Effector memory CD8-positive, alpha-beta T cell (primary cell): ENCODE measurements at regions not wholly inside any gene's neighbourhood (a gene's known extent, or its start where the extent isn't known, plus 50 kb on each side); places are given as distances from the start of the nearest gene placed in this dataset.
"Not testable (repeated sequence)": the region's sequence is repeated elsewhere in the genome, so short reads cannot be mapped to it uniquely, and the experiment has no call there.

Source experiments
- ATAC-seq: fragments of 150-1000 bp; cut with Tn5 transposase; replicated peaks from 2 replicates; pipeline ENCODE4 v1.10.0; 2021; ENCODE audit warnings: mild to moderate bottlenecking, moderate library complexity
- DNase-seq, 3 experiments: peaks; one replicate each; pipeline ENCODE4 v3.0.0; 2021
- H3K27ac Mint-ChIP-seq, 2 donors: one replicate each; pipeline ENCODE4 v1.8.0; 2022; ENCODE audit warnings: mild to moderate bottlenecking in 2 of 2, mixed read lengths in 2 of 2, moderate library complexity in 2 of 2
- H3K27me3 Mint-ChIP-seq, 2 donors: one replicate each; pipeline ENCODE4 v1.8.0; 2022; ENCODE audit warnings: mixed read lengths in 2 of 2
- H3K36me3 Mint-ChIP-seq: one replicate; pipeline ENCODE4 v1.8.0; 2022; ENCODE audit warnings: mild to moderate bottlenecking, moderate library complexity, mixed read lengths; ENCODE audit not compliant: insufficient read depth
- H3K4me1 Mint-ChIP-seq, 2 donors: one replicate each; pipeline ENCODE4 v1.8.0; 2022; ENCODE audit warnings: low read depth in 2 of 2, mixed read lengths in 2 of 2
- H3K4me3 Mint-ChIP-seq, 2 donors: one replicate each; pipeline ENCODE4 v1.8.0; 2022; ENCODE audit warnings: mild to moderate bottlenecking in 2 of 2, mixed read lengths in 2 of 2, moderate library complexity in 2 of 2
- H3K9me3 Mint-ChIP-seq, 2 donors: one replicate each; pipeline ENCODE4 v1.8.0; 2022; ENCODE audit warnings: mixed read lengths in 2 of 2

DNA sequence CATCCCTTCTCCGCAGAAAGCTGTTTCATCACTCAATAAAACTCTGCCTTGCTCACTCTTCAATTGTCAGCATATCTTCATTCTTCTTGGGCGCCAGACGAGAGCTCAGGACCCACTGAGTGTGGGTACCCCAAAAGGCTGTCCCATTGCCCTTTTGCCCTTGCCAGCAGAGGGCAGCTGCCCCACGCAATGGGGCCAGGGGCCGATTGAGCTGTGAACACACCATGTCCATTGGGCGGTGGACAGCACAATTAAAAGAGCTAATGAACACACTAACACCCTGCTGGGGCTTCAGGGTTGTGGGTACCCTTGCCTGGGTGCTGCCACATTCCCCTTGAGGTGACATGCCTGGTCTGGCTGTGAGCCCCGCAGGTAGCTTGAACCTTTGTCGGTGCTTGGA, 487.2 kb upstream of the NUDT12 start:
- no peaks in the 10 kb centered on the region for H3K4me1 Mint-ChIP-seq
- H3K27ac Mint-ChIP-seq, result no peak overlapping the region
- no peak overlapping the region for H3K4me3 Mint-ChIP-seq
- H3K9me3 Mint-ChIP-seq, result peaks cover 0 to 6% of the 10 kb centered on the region in 2 donors
- no peaks in the 10 kb centered on the region for H3K27me3 Mint-ChIP-seq
- no peaks in the 10 kb centered on the region for H3K36me3 Mint-ChIP-seq
- no peak for ATAC-seq
- DNase-seq, result no peak

- no peak overlapping the region for H3K27ac Mint-ChIP-seq
- H3K4me1 Mint-ChIP-seq, result no peaks in the 10 kb centered on the region
- H3K27me3 Mint-ChIP-seq, result no peaks in the 10 kb centered on the region
- H3K36me3 Mint-ChIP-seq, result no peaks in the 10 kb centered on the region
- no peak overlapping the region for H3K4me3 Mint-ChIP-seq
- ATAC-seq (no peak), DNase-seq (no peak)
- peaks cover 0 to 9% of the 10 kb centered on the region in 2 donors for H3K9me3 Mint-ChIP-seq
Observed at GRCh38 chr5:104048231-104048630, 485.6 kb upstream of the NUDT12 start.

DNA sequence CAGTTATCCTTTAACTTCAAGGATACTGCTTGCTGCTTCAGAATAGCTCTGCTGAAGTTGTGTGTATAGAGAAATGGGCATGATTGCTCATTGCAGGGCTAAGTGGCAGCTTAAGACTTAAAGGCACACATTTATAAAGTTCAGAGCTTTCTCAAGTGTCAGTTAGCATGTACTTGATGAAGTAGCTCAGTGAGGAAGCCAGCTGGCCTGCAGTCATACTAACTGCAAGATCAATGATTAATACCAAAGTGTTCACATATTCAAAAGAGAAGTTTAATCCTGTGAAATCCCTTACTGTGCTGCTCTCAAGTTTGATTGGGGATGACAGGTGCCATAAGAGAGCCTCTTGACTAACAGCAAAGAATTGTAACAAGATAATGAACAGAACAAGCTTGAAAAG, 483.4 kb upstream of the NUDT12 start:
- Mint-ChIP-seq H3K36me3 (no peaks in the 10 kb centered on the region), H3K27me3 (no peaks in the 10 kb centered on the region), H3K9me3 (peaks cover 7 to 15% of the 10 kb centered on the region in 2 donors), H3K27ac (no peak overlapping the region), H3K4me1 (no peaks in the 10 kb centered on the region), H3K4me3 (no peak overlapping the region)
- no peak for ATAC-seq
- no peak for DNase-seq

DNA sequence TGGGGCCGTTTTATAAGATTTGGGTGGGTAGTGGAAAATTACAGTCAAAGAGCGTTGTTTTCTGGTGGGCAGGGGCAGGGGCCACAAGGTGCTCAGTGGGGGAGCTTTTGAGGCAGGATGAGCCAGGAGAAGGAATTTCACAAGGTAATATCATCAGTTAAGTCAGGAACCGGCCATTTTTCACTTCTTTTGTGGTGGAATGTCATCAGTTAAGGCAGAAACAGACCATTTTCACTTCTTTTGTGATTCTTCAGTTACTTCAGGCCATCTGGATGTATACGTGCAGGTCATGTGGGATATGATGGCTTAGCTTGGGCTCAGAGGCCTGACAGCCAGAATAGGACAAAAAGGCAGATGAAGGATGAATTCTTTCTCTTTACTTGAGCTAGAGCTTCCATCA, 477.3 kb upstream of the NUDT12 start:
- not testable (repeated sequence) for DNase-seq, ATAC-seq, H3K36me3 Mint-ChIP-seq, H3K27ac Mint-ChIP-seq, H3K27me3 Mint-ChIP-seq, H3K4me3 Mint-ChIP-seq, H3K4me1 Mint-ChIP-seq
- peaks cover 8 to 19% of the 10 kb centered on the region in 2 donors for H3K9me3 Mint-ChIP-seq

DNA sequence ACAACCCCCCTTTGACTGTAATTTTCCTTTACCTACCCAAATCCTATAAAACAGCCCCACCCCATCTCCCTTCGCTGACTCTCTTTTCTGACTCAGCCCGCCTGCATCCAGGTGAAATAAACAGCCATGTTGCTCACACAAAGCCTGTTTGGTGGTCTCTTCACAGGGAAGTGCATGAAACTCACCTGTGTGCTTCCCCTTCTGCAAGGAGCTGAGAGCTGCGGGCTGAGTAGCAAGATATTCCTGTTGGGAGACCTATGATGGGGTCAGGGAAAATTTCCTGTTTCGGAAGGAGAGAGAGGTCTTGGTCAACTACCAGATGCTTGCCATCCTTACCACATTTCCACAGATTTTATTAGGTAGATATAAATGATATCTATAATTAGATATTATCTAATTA, 474.5 kb upstream of the NUDT12 start:
- DNase-seq, H3K4me1 Mint-ChIP-seq, H3K27ac Mint-ChIP-seq, H3K36me3 Mint-ChIP-seq, H3K4me3 Mint-ChIP-seq, H3K27me3 Mint-ChIP-seq, ATAC-seq: not testable (repeated sequence)
- peaks cover 14 to 25% of the 10 kb centered on the region in 2 donors for H3K9me3 Mint-ChIP-seq

GRCh38 chr5:104033186-104033585, 470.6 kb upstream of the NUDT12 start:
- H3K4me1 Mint-ChIP-seq, DNase-seq, ATAC-seq, H3K27ac Mint-ChIP-seq, H3K27me3 Mint-ChIP-seq, H3K36me3 Mint-ChIP-seq, H3K4me3 Mint-ChIP-seq: not testable (repeated sequence)
- peaks cover 10 to 14% of the 10 kb centered on the region in 2 donors for H3K9me3 Mint-ChIP-seq

DNA sequence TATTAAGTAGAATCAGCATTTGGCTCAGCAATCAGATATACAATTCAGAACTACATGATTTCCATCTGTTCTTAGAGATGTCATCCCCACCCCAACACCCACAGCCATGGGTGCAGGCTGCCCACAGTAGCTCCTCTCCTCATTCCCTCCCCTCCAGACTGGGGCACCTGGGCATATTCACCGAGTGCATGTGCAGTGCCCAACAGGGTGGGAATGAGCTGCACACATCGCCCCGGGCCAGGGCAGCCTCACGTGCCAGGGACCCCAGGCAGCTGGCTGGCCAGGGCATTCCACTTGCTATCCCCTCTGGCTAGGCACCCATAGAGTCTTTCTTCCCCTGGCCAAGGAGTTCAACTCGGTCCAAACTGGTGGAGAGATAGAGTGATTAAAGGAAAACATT, 461.9 kb upstream of the NUDT12 start:
- H3K4me1 Mint-ChIP-seq, result no peaks in the 10 kb centered on the region
- H3K27me3 Mint-ChIP-seq, result no peaks in the 10 kb centered on the region
- ATAC-seq, result no peak
- DNase-seq, result no peak
- H3K36me3 Mint-ChIP-seq, result no peaks in the 10 kb centered on the region
- peaks cover 0 to 7% of the 10 kb centered on the region in 2 donors for H3K9me3 Mint-ChIP-seq
- H3K27ac Mint-ChIP-seq, result no peak overlapping the region
- H3K4me3 Mint-ChIP-seq, result no peak overlapping the region

DNA sequence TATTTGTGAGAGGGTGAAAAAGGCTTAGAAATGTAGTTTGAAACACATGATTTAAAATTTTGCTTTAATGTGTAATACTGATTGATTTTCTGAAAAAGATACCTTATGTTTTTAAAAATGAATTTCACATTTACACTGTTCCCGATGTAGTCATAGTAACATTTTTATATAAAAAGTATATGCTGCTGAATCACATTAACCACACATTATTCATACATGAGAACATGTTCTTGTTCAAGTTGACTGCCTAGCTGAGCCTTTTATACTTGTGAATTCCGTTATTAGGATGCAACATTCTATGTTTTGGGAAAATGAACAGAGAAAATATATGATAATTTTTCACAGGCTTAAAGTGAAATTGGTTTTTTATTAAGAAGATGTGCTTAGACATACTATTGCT, 461.1 kb upstream of the NUDT12 start:
- Mint-ChIP-seq H3K4me3 (no peak overlapping the region), H3K27me3 (no peaks in the 10 kb centered on the region), H3K27ac (no peak overlapping the region), H3K36me3 (no peaks in the 10 kb centered on the region), H3K4me1 (no peaks in the 10 kb centered on the region), H3K9me3 (peaks cover 0 to 7% of the 10 kb centered on the region in 2 donors)
- DNase-seq (no peak), ATAC-seq (no peak)

DNA sequence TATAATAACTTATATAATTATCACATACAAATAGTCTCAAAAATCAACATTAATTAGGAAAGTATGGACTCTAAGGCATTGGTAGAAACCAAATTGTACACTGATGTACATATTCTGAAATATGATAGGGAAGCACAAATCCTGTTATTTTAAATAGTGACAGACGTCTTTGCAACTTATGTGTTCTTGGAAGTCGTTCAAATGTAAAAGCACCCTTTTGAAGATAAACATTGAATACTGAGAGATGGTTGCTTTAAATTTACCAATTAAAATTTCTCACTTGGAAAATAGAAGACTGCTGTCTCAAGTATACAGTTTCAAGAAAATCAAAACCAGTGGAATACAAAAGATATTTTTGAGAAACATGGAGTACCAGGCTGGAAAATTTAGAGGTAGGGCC, 457.4 kb upstream of the NUDT12 start:
- Mint-ChIP-seq H3K4me1 (no peaks in the 10 kb centered on the region), H3K27ac (no peak overlapping the region), H3K27me3 (no peaks in the 10 kb centered on the region), H3K9me3 (no peaks in the 10 kb centered on the region), H3K4me3 (no peak overlapping the region), H3K36me3 (no peaks in the 10 kb centered on the region)
- DNase-seq (no peak), ATAC-seq (no peak)

DNA sequence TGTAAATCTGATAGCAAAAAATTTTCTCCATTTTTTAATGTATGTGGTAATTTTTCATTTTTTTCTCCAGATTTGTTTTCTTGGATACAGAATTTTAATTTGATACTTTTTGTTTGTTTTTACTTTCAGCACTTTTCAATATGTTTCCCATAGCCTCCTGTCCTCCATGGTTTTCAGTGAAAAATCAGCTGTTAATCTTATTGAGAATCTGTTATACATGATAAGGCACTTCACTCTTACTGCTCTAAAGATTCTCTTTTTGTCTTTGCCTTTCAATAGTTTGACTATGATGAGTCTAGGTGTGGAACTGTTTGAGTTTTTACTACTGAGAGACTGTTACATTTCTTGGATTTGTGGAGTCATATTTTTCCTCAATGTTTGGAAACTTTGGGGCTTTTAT, 455.7 kb upstream of the NUDT12 start:
- H3K9me3 Mint-ChIP-seq, result no peaks in the 10 kb centered on the region
- no peak overlapping the region for H3K4me3 Mint-ChIP-seq
- H3K27ac Mint-ChIP-seq, result no peak overlapping the region
- H3K36me3 Mint-ChIP-seq, result no peaks in the 10 kb centered on the region
- H3K27me3 Mint-ChIP-seq, result no peaks in the 10 kb centered on the region
- no peak for DNase-seq
- ATAC-seq, result no peak
- no peaks in the 10 kb centered on the region for H3K4me1 Mint-ChIP-seq

GRCh38 chr5:104016646-104017045, 454.1 kb upstream of the NUDT12 start:
- no peak overlapping the region for H3K4me3 Mint-ChIP-seq
- no peak overlapping the region for H3K27ac Mint-ChIP-seq
- no peaks in the 10 kb centered on the region for H3K4me1 Mint-ChIP-seq
- H3K27me3 Mint-ChIP-seq, result no peaks in the 10 kb centered on the region
- DNase-seq, result no peak
- no peaks in the 10 kb centered on the region for H3K9me3 Mint-ChIP-seq
- no peak for ATAC-seq
- no peaks in the 10 kb centered on the region for H3K36me3 Mint-ChIP-seq

DNA sequence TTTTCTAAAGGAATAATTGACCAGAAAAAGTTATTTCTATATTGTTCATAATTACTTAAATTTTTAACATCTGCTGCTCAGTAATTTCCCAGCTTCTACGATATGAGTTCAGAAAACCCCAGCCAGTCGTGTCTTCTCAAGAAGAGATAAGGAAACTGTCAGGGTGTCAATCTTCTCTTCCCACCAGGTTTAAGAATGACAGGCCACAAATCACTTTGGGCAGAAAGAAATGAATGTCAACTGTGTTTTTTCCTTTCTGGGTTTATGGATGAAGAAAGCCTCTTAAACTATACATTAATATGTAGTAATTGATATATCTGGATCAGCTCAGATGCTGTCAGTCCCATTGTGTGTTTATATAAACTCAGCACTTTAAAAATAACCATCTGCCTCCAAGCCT, 453.2 kb upstream of the NUDT12 start:
- H3K36me3 Mint-ChIP-seq, result no peaks in the 10 kb centered on the region
- ATAC-seq (no peak), DNase-seq (no peak)
- no peaks in the 10 kb centered on the region for H3K27me3 Mint-ChIP-seq
- peaks cover 0 to 1% of the 10 kb centered on the region in 2 donors for H3K9me3 Mint-ChIP-seq
- H3K4me3 Mint-ChIP-seq, result no peak overlapping the region
- H3K4me1 Mint-ChIP-seq, result no peaks in the 10 kb centered on the region
- H3K27ac Mint-ChIP-seq, result no peak overlapping the region

- H3K27ac Mint-ChIP-seq, DNase-seq, H3K36me3 Mint-ChIP-seq, ATAC-seq, H3K9me3 Mint-ChIP-seq, H3K27me3 Mint-ChIP-seq, H3K4me1 Mint-ChIP-seq, H3K4me3 Mint-ChIP-seq: not testable (repeated sequence)
Observed at GRCh38 chr5:104002783-104003182, 440.2 kb upstream of the NUDT12 start.

GRCh38 chr5:104001136-104001535, 438.5 kb upstream of the NUDT12 start:
- Mint-ChIP-seq H3K27ac (no peak overlapping the region), H3K4me3 (no peak overlapping the region), H3K36me3 (no peaks in the 10 kb centered on the region), H3K27me3 (no peaks in the 10 kb centered on the region), H3K4me1 (no peaks in the 10 kb centered on the region), H3K9me3 (no peaks in the 10 kb centered on the region)
- ATAC-seq (no peak), DNase-seq (no peak)

DNA sequence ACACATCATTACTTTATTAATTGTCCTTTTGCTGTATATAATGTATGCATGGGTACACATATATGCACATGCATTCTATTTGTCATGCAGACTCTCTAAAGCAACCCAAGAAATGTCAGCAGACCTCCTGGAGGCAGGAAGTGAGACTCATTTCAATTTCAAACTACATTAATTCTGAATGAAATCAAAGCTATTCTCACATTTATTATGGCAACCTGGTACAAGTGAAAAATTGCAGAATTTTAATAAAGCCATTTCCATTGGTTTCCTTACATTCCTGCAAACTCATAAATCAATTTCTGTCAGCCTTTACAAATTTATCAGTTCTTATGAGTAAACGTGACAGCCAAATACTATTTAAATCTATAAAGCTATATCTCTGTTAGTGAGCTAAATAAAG, 430.4 kb upstream of the NUDT12 start:
- no peak overlapping the region for H3K27ac Mint-ChIP-seq
- H3K4me1 Mint-ChIP-seq, result no peaks in the 10 kb centered on the region
- no peaks in the 10 kb centered on the region for H3K27me3 Mint-ChIP-seq
- no peaks in the 10 kb centered on the region for H3K36me3 Mint-ChIP-seq
- H3K9me3 Mint-ChIP-seq, result peaks cover under 1 to 10% of the 10 kb centered on the region in 2 donors
- no peak for ATAC-seq
- no peak overlapping the region for H3K4me3 Mint-ChIP-seq
- DNase-seq, result no peak
